Globus pallidus (tissue), 1 donor: ENCODE measurements at regions not wholly inside any gene's neighbourhood (a gene's known extent, or its start where the extent isn't known, plus 50 kb on each side); places are given as distances from the start of the nearest gene placed in this dataset.

Experiments
- DNase-seq: peaks from one replicate; pipeline ENCODE4 v3.0.0-alpha.2; 2015; ENCODE audit warnings: low spot score

DNA sequence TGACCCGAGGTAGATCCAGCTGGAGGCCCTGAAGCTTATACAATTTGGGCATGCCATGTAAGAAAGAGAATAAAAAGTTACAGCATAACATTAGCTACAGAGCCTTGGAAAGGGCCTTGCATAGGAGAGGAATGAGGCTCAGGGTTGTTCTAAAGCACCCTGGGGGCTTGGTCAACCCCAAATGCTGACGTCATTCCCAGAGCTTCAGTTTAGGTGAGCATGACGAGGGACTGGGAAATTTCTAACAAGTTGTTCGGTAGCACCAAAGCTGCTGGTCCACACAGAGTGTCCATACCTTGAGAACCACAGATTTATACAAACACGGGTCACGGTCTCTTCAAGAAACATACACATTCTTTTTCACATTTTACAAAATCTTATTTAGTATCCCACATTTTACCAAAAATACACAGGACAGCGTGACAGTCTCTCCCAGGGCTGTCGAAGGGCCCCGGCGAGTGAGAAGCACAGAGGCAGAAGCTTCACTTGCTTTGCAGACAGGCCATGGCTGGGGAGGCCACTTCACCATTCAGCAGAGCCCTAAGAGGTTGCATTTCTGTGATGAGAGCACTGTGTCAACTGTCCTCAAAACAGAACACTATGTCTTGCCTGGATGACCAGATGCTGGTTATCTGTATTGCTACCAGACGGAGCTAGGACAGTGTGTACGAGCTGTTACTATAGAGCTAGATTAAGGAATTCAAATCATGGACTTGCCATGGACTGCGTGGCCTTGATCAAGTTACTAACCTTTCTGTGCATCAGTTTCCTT is 68.2 kb upstream of the ARRDC4 start:
- DNase-seq, result no peak

DNA sequence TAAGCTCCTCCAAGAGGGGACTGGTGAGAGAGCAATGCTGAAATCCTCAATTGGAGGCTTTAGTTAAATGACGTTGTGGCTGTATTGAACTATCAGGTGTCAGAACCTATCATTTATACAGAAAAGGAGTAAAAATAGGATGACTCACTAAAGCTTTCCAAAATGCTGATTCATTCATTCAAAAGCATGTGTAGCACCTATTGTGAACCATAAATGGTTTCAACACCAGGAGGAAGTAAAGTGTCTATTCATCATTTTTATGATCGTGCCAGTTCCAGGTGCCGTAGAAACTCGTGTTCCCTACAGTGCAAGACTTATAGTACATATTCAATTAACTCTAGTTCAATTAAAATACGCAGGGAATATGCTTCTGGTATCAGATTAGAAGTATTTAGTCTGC is 66.5 kb upstream of the ARRDC4 start:
- DNase-seq, result no peak

DNA sequence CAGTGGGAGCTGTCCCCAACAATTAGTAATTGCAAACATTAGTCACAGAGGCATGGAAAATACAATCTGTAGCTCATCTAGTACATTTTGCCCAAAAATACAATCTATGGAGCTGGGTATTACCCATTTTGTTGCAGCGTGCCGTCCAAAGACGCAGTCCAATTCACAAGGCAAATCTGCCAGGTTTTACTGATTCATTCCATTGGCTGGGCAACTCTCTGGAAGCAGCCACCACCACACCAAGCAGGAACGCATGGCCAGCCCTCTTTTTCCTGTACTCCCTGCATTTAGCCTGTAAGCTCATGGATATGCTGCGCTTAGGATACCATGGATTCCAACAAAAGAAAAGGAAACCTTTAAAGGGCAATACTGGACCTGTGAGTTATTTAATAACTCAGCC is 60.5 kb upstream of the ARRDC4 start:
- no peak for DNase-seq

DNA sequence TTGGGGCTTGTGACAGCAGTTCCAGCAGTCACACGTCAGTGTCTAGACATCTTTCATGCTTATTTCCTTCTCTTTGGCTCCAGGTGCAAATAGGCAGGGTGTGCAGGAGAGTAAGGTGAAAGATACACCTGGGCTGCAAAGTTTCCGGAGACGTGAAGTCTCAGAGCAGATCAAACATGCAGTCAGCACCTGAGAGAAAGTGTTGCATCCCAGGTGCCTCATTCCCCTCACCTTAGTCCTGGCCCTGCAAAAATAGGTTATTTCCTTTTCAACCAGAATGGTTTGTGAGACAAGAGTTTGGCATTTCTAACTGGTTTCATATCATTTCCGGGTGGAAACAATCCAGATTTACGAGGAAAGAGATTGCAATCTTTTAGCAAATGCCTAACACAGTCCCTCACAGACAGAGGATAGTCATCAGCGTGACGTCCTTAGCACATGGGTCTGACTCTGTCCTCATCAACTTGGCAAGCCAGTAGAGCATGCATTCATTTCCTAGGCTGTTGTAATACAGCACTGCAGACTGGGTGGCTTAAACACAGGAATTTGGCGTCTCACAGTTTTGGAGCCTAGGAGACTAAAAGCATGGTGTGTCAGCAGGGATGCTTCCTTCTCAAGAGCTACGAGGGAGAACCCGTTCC is 58.2 kb upstream of the ARRDC4 start:
- no peak for DNase-seq

DNA sequence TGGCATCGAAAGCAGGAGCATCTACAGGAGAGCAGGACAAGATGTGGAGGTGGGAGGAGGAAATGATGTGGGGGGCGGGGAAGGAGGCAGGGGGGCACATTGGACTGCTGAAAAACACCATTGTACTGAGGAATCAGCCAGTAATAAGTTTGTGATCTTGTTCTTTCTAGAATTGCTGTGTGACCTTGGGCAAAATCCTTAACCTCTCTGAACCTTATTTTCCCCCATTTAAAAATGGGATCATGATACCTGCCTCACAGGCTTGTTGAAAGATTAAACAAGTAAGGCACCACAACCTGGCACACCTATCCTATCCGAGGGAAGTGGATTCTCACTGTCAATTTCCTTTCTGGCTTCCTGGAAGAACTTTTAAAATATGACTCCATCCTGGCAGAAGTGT is 56.9 kb upstream of the ARRDC4 start:
- no peak for DNase-seq

DNA sequence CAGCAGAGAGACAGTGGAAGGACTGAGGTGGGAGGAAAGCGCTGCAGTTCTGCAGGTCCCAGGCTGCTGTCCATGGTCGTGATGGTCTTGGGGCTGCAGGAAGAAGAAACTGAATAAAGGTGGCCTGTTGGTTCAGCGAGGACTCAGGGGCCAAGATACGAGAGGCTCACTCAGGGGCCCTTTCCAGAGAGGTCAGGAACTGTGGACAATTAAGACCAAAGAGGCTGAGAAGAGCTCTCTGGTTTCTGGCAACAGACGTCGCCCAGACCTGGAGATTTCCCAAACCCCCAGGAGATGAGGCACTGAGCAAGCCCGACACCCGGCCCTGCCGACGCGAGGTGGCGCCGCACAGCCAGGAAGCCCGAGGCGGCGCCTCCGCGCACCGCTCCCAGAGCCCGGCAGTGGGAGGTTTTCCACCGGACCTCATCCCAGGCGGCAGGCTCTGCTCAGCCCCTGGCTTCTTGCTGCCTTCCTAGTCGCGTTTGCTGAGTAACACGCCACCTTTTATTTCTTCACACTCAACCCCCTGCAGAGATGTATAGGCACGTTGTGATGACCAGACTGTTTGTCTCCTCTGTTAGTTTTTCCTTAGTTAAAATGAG is 56.4 kb upstream of the ARRDC4 start:
- DNase-seq, result peak; percentile 48

DNA sequence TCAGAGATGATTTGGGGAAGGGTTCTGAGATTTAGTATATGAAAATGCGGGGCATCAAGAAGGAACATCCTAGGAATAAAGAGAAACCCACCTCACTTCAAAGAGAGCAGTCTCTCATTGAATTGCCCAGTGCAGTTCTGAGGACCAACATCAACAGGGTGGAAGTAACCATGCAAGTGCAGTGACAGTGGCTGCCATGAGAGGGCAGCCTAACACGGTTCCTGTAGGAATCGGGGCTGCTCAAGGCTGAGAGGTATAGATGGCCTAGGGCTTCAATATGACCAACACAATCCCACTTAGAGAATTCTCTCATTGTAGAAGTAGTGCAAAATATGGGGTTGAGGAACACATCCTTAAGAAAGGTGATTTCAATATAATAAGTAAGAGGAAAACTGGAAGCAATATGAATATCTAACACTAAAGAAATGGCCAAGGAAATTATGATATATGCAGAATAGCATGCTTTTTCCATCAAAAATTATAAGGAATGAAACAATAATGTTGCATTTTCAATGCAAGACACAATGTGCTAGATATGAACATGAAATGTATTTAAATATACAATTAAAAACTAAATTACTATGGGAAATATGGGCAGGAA is 51.1 kb upstream of the ARRDC4 start:
- peak; percentile 37 for DNase-seq
